Myocyte (in vitro differentiated cells): ENCODE measurements at regions not wholly inside any gene's neighbourhood (a gene's known extent, or its start where the extent isn't known, plus 50 kb on each side); places are given as distances from the start of the nearest gene placed in this dataset.

Experiments
- DNase-seq: peaks from one replicate; pipeline ENCODE4 v3.0.0-alpha.2; 2012; ENCODE audit warnings: low read depth

- no peak for DNase-seq
Measured at GRCh38 chr17:77306790-77307478, 166.2 kb downstream of the SEC14L1 start.

- peak; percentile 57 for DNase-seq
Measured at GRCh38 chr17:77307479-77308198, 166.9 kb downstream of the SEC14L1 start.

- DNase-seq, result peak; percentile 70
Measured at GRCh38 chr17:77308861-77309726, 168.3 kb downstream of the SEC14L1 start.

- no peak for DNase-seq
Measured at GRCh38 chr17:77310336-77310735, 169.6 kb downstream of the SEC14L1 start.

- DNase-seq, result no peak
Measured at GRCh38 chr17:77311371-77311981, 170.7 kb downstream of the SEC14L1 start.

- DNase-seq, result no peak
Measured at GRCh38 chr17:77312061-77312701, 171.4 kb downstream of the SEC14L1 start.

GRCh38 chr17:77312786-77313599 is 172.2 kb downstream of the SEC14L1 start:
- DNase-seq, result no peak

- no peak for DNase-seq
Measured at GRCh38 chr17:77313831-77314230, 173.1 kb downstream of the SEC14L1 start.

- DNase-seq, result no peak
Measured at GRCh38 chr17:77314601-77315000, 173.8 kb downstream of the SEC14L1 start.

GRCh38 chr17:77315010-77315409 is 174.2 kb downstream of the SEC14L1 start:
- DNase-seq, result no peak

GRCh38 chr17:77315551-77316190 is 174.9 kb downstream of the SEC14L1 start:
- no peak for DNase-seq

GRCh38 chr17:77316191-77316641 is 175.4 kb downstream of the SEC14L1 start:
- no peak for DNase-seq

GRCh38 chr17:77316651-77317050 is 175.9 kb downstream of the SEC14L1 start:
- DNase-seq, result no peak

- DNase-seq, result no peak
Measured at GRCh38 chr17:77317091-77317750, 176.5 kb downstream of the SEC14L1 start.

GRCh38 chr17:77318021-77318420 is 177.3 kb downstream of the SEC14L1 start:
- no peak for DNase-seq

GRCh38 chr17:77318491-77319210 is 177.9 kb downstream of the SEC14L1 start:
- DNase-seq, result peak; percentile 24

GRCh38 chr17:77319211-77320043 is 178.7 kb downstream of the SEC14L1 start:
- DNase-seq, result peak; percentile 93
